Lower lobe of right lung (tissue), 2 donors: ENCODE measurements at regions not wholly inside any gene's neighbourhood (a gene's known extent, or its start where the extent isn't known, plus 50 kb on each side); places are given as distances from the start of the nearest gene placed in this dataset.

Source experiments
- ATAC-seq, 2 donors: fragments of 200-7000 bp; cut with Tn5 transposase; one replicate each; pipeline ENCODE4 v1.9.1; 2020 to 2022; ENCODE audit warnings: mild to moderate bottlenecking in 2 of 2, moderate library complexity in 2 of 2
- DNase-seq: peaks from one replicate; pipeline ENCODE4 v3.0.0-alpha.2; 2020
- H3K27ac ChIP-seq: fragments of 200-600 bp; one replicate; pipeline ENCODE4 v1.8.0; 2022
- H3K27me3 ChIP-seq: fragments of 200-600 bp; one replicate; pipeline ENCODE4 v1.8.0; 2022; ENCODE audit warnings: low read depth
- H3K36me3 ChIP-seq: fragments of 200-600 bp; one replicate; pipeline ENCODE4 v1.8.0; 2022; ENCODE audit warnings: mild to moderate bottlenecking
- H3K4me1 ChIP-seq: fragments of 200-600 bp; one replicate; pipeline ENCODE4 v1.8.0; 2022
- H3K4me3 ChIP-seq: fragments of 200-600 bp; one replicate; pipeline ENCODE4 v1.8.0; 2022; ENCODE audit warnings: mild to moderate bottlenecking
- H3K9me3 ChIP-seq: fragments of 200-600 bp; one replicate; pipeline ENCODE4 v1.8.0; 2022
- intact Hi-C: fragments of 100-400 bp; cut with DNase I; formaldehyde crosslinking; loops from one replicate; pipeline ENCODE4 v1.11.0; 2022
- TF ChIP-seq, protein P1 (sequence below): fragments of 200-600 bp; IDR thresholded peaks from one replicate; pipeline ENCODE4 v1.8.0; 2022; ENCODE audit warnings: antibody characterized with exemption, mild to moderate bottlenecking
- donor health status: DM: no; HTN: yes; CAD: no; lungs with severe emphysema.

GRCh38 chr21:28228636-28228995, 764.1 kb downstream of the LTN1 start:
- DNase-seq (no peak), ATAC-seq (no peak)
- no peaks in the 10 kb centered on the region for H3K4me1 ChIP-seq
- TF ChIP-seq, protein P1, sequence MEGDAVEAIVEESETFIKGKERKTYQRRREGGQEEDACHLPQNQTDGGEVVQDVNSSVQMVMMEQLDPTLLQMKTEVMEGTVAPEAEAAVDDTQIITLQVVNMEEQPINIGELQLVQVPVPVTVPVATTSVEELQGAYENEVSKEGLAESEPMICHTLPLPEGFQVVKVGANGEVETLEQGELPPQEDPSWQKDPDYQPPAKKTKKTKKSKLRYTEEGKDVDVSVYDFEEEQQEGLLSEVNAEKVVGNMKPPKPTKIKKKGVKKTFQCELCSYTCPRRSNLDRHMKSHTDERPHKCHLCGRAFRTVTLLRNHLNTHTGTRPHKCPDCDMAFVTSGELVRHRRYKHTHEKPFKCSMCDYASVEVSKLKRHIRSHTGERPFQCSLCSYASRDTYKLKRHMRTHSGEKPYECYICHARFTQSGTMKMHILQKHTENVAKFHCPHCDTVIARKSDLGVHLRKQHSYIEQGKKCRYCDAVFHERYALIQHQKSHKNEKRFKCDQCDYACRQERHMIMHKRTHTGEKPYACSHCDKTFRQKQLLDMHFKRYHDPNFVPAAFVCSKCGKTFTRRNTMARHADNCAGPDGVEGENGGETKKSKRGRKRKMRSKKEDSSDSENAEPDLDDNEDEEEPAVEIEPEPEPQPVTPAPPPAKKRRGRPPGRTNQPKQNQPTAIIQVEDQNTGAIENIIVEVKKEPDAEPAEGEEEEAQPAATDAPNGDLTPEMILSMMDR: no peak
- H3K27ac ChIP-seq: no peak overlapping the region
- no peaks in the 10 kb centered on the region for H3K36me3 ChIP-seq
- intact Hi-C loops: no loop called here
- H3K9me3 ChIP-seq: no peaks in the 10 kb centered on the region
- H3K27me3 ChIP-seq: no peaks in the 10 kb centered on the region
- H3K4me3 ChIP-seq: no peak overlapping the region

DNA sequence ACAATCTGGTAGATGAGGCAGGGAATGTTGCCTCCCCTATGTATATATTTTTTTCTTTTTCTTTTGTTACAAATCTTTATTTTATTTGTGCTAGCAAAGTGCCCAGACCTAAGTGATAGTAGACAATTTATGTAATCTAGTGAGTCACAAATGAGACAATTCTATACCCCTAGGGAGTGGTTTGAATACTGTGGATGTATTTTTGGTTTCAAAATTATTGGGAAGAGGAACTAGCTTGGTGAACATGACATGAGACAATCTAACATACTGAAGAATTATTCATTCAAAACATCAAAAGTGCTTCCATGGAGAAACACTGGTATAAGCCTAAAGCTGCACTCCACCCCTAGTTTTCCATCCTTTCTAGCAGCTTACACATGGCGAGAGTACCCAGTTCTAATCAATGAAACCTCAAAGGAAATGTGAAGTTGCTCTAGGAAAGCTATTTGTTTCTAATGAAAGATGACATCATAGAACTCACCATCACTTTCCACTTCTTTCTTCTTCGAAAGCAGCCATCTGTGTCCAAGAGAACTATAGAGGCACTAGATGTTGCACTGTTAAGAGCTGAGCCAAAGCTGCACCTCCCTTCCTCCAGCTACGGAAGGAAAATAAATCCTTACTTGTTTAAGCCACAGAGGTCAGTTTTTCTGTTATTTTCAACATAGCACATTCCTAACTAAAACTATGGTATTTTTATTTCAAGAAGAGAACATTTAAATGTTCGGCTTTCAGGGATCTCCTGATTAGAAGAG, 764.6 kb downstream of the LTN1 start:
- ATAC-seq (peak; percentile 48 to 49), DNase-seq (no peak)
- no peak overlapping the region for H3K27ac ChIP-seq
- no peaks in the 10 kb centered on the region for H3K9me3 ChIP-seq
- intact Hi-C loops: no loop called here
- no peak overlapping the region for H3K4me3 ChIP-seq
- TF ChIP-seq, protein P1: no peak
- no peaks in the 10 kb centered on the region for H3K4me1 ChIP-seq
- H3K27me3 ChIP-seq: no peaks in the 10 kb centered on the region
- no peaks in the 10 kb centered on the region for H3K36me3 ChIP-seq

- no peaks in the 10 kb centered on the region for H3K4me1 ChIP-seq
- intact Hi-C loops: no loop called here
- no peaks in the 10 kb centered on the region for H3K27me3 ChIP-seq
- no peaks in the 10 kb centered on the region for H3K36me3 ChIP-seq
- ATAC-seq (no peak), DNase-seq (no peak)
- TF ChIP-seq, protein P1: no peak
- H3K9me3 ChIP-seq: no peaks in the 10 kb centered on the region
- no peak overlapping the region for H3K4me3 ChIP-seq
- no peak overlapping the region for H3K27ac ChIP-seq
These were observed 766.1 kb downstream of the LTN1 start for GRCh38 chr21:28226563-28226962.

GRCh38 chr21:28224191-28224726, 768.4 kb downstream of the LTN1 start:
- Histone ChIP-seq H3K4me1 (no peaks in the 10 kb centered on the region), H3K27ac (no peak overlapping the region), H3K4me3 (no peak overlapping the region), H3K27me3 (no peaks in the 10 kb centered on the region), H3K36me3 (no peaks in the 10 kb centered on the region), H3K9me3 (no peaks in the 10 kb centered on the region)
- intact Hi-C loops: no loop called here
- DNase-seq (no peak), ATAC-seq (no peak)
- TF ChIP-seq, protein P1: no peak

GRCh38 chr21:28221984-28222383, 770.7 kb downstream of the LTN1 start:
- no peak for DNase-seq
- no peaks in the 10 kb centered on the region for H3K27me3 ChIP-seq
- no peak overlapping the region for H3K4me3 ChIP-seq
- no peaks in the 10 kb centered on the region for H3K4me1 ChIP-seq
- H3K27ac ChIP-seq: no peak overlapping the region
- H3K36me3 ChIP-seq: no peaks in the 10 kb centered on the region
- intact Hi-C loops: no loop called here
- TF ChIP-seq, protein P1: no peak
- no peak for ATAC-seq
- no peaks in the 10 kb centered on the region for H3K9me3 ChIP-seq
